Endothelial cell of umbilical vein (primary cell): ENCODE measurements at regions not wholly inside any gene's neighbourhood (a gene's known extent, or its start where the extent isn't known, plus 50 kb on each side); places are given as distances from the start of the nearest gene placed in this dataset.

Source experiments
- BruUV-seq: library from RNA; stranded (reverse); fragments of 400-500 nt; replicated peaks from 2 replicates; lab custom pipeline; 2021; lab: Mats Ljungman, UMichigan
- CTCF ChIA-PET: fragments of 300-600, 350-600 bp; sonication (Branson Sonifier 250); formaldehyde crosslinking; loops from one replicate; lab custom pipeline; 2021; ENCODE audit warnings: antibody characterized with exemption, inconsistent platforms; lab: Charles Lee
- POLR2A ChIA-PET: fragments of 300-600, 350-600 bp; sonication (Branson Sonifier 250); formaldehyde crosslinking; loops from one replicate; lab custom pipeline; 2021; ENCODE audit warnings: antibody characterized with exemption, inconsistent platforms; lab: Charles Lee
- DNase-seq: peaks from one replicate; pipeline ENCODE4 v3.0.0-alpha.2; 2011; ENCODE audit warnings: low read depth, low spot score
- FAIRE-seq: peaks from 2 replicates; lab custom pipeline; 2011; peaks lifted over from hg19 to GRCh38; lab: Jason Lieb, UNC
- H2AFZ ChIP-seq: 2 replicates; pipeline ENCODE4 v1.6.0; 2012; ENCODE audit warnings: low read depth, low read length, control low read depth, inconsistent platforms
- H3K27ac ChIP-seq: 2 replicates; pipeline ENCODE4 v1.5.1; 2011; ENCODE audit warnings: low read depth, mild to moderate bottlenecking, control low read depth, low read length, moderate library complexity; ENCODE audit not compliant: insufficient read depth
- H3K27me3 ChIP-seq, 2 experiments: 2 replicates each; pipeline versions ENCODE4 v1.6.0 to v1.6.1; 2011; ENCODE audit warnings: low read length in 2 of 2, mixed read lengths in 1 of 2; ENCODE audit not compliant: control insufficient read depth in 2 of 2, insufficient read depth in 2 of 2
- H3K36me3 ChIP-seq, 2 experiments: 2 replicates in 1 of 2; 3 replicates in 1 of 2; pipeline ENCODE4 v1.5.1; 2011; ENCODE audit warnings: low read length in 2 of 2, mild to moderate bottlenecking in 1 of 2, moderate library complexity in 1 of 2; ENCODE audit not compliant: control insufficient read depth in 2 of 2, insufficient read depth in 2 of 2; ENCODE audit errors: extremely low read depth in 1 of 2
- H3K4me1 ChIP-seq: 3 replicates; pipeline ENCODE4 v1.5.1; 2011; ENCODE audit warnings: mild to moderate bottlenecking, low read length; ENCODE audit not compliant: control insufficient read depth, insufficient read depth; ENCODE audit errors: extremely low read depth
- H3K4me2 ChIP-seq: 2 replicates; pipeline ENCODE4 v1.6.1; 2011; ENCODE audit warnings: low read length, control low read depth, mixed read lengths; ENCODE audit not compliant: insufficient read depth
- H3K4me3 ChIP-seq, 3 experiments: fragments of 200-600 bp in 1 of 3; sonication (generic), shearing (Covaris generic) in 1 of 3; replicated peaks in 1 of 3; 2 replicates each; pipeline ENCODE4 v1.5.1; 2011 to 2016; ENCODE audit warnings: control low read depth in 3 of 3, low read length in 3 of 3, mild to moderate bottlenecking in 2 of 3, inconsistent platforms in 1 of 3, low read depth in 1 of 3, moderate library complexity in 1 of 3; ENCODE audit not compliant: insufficient read depth in 1 of 3
- H3K79me2 ChIP-seq: 2 replicates; pipeline ENCODE4 v1.6.0; 2012; ENCODE audit warnings: low read length, inconsistent platforms; ENCODE audit not compliant: control insufficient read depth, insufficient read depth
- H3K9ac ChIP-seq: replicated peaks from 2 replicates; pipeline ENCODE3; 2011; ENCODE audit warnings: low read length, control low read depth; ENCODE audit not compliant: insufficient read depth; ENCODE audit errors: extremely low read depth
- H3K9me1 ChIP-seq: replicated peaks from 3 replicates; pipeline ENCODE4 v1.6.0; 2011; ENCODE audit warnings: mild to moderate bottlenecking, low read length; ENCODE audit not compliant: control insufficient read depth, insufficient read depth; ENCODE audit errors: extremely low read depth
- H3K9me3 ChIP-seq: replicated peaks from 2 replicates; pipeline ENCODE4 v1.5.1; 2012; ENCODE audit warnings: low read length, inconsistent platforms; ENCODE audit not compliant: control insufficient read depth, insufficient read depth
- H4K20me1 ChIP-seq: replicated peaks from 2 replicates; pipeline ENCODE3; 2011; ENCODE audit warnings: mild to moderate bottlenecking, low read length; ENCODE audit not compliant: control insufficient read depth, insufficient read depth; ENCODE audit errors: extremely low read depth
- EZH2 ChIP-seq: IDR thresholded peaks from 2 replicates; pipeline ENCODE4 v1.6.1; 2012; ENCODE audit warnings: borderline replicate concordance, low read depth, mild to moderate bottlenecking, moderate library complexity, low read length, inconsistent platforms; ENCODE audit not compliant: severe bottlenecking
- FOS ChIP-seq: IDR thresholded peaks from 2 replicates; pipeline ENCODE4 v1.6.1; 2011; ENCODE audit warnings: mild to moderate bottlenecking, low read length, moderate library complexity, borderline replicate concordance; ENCODE audit not compliant: insufficient read depth
- GATA2 ChIP-seq: IDR thresholded peaks from 2 replicates; pipeline ENCODE4 v1.7.0; 2011; ENCODE audit warnings: low read depth, mild to moderate bottlenecking, moderate library complexity, mixed read lengths, low read length; ENCODE audit not compliant: insufficient read length, insufficient read depth
- JUN ChIP-seq: IDR thresholded peaks from 2 replicates; pipeline ENCODE4 v1.6.1; 2011; ENCODE audit warnings: borderline replicate concordance, low read depth; ENCODE audit not compliant: insufficient read length, insufficient read depth
- MYC ChIP-seq: IDR thresholded peaks from one replicate; pipeline ENCODE4 v1.6.1; 2011; ENCODE audit warnings: mild to moderate bottlenecking, low read depth, low read length
- POLR2A ChIP-seq: IDR thresholded peaks from 2 replicates; pipeline ENCODE4 v1.6.1; 2012; ENCODE audit warnings: low read depth, mild to moderate bottlenecking, control low read depth, low read length
- POLR2AphosphoS5 ChIP-seq: IDR thresholded peaks from 2 replicates; pipeline ENCODE4 v1.6.1; 2012; ENCODE audit warnings: low read depth, mild to moderate bottlenecking, control low read depth, low read length, moderate library complexity; ENCODE audit not compliant: insufficient read depth
- dilution Hi-C: fragments of 300-500 bp; cut with MboI; formaldehyde crosslinking; loops from one replicate; pipeline ENCODE4 v1.15.0; 2019; ENCODE audit warnings: low sequenced_read_pairs; ENCODE audit not compliant: extremely low pct_ligation_motif_present
- intact Hi-C: fragments of 100-400 bp; cut with micrococcal nuclease; formaldehyde crosslinking; loops from one replicate; pipeline ENCODE4 v1.10.0; 2022
- TF ChIP-seq, protein P1 (sequence below), 2 donors: IDR thresholded peaks; 1 replicate in 1 of 2; 2 replicates in 1 of 2; pipeline ENCODE4 v1.5.1; 2011; ENCODE audit warnings: low read length in 2 of 2, mild to moderate bottlenecking in 2 of 2, moderate library complexity in 2 of 2, control low read depth in 1 of 2, inconsistent platforms in 1 of 2, low read depth in 1 of 2; ENCODE audit not compliant: insufficient read depth in 1 of 2; ENCODE audit errors: extremely low read depth in 1 of 2
- TF ChIP-seq, protein P2 (sequence below): IDR thresholded peaks from 2 replicates; pipeline ENCODE4 v1.6.1; 2011; ENCODE audit not compliant: insufficient read depth, insufficient read length

DNA sequence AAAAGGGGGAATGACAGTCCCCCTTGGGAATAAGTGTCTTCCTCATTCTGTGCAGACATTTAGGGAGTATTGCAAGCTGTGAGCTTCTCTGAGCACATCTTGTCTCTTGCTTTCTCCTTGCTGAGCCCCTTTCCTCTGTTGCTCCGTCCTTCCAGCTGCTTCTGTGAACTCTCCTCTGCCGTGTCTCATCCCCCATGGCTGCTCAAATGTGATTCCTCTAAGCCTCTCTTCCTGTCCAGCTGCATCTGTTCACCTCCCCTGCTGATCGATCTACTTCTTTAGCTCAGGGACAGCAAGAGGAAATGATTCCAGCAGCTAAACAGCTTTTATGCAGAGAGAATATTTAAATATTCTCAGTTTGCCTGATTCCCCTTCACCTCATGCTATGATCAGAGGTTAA is 328.0 kb upstream of the DNAJC19 start:
- Histone ChIP-seq H3K9me1 (no peaks in the 10 kb centered on the region), H2AFZ (no peak overlapping the region), H3K27ac (no peak overlapping the region), H3K27me3 (no peaks in the 10 kb centered on the region), H4K20me1 (no peaks in the 10 kb centered on the region), H3K4me3 (no peak overlapping the region), H3K4me2 (no peak overlapping the region), H3K79me2 (no peaks in the 10 kb centered on the region), H3K4me1 (no peaks in the 10 kb centered on the region), H3K9me3 (no peaks in the 10 kb centered on the region), H3K36me3 (no peaks in the 10 kb centered on the region), H3K9ac (no peak overlapping the region)
- no peak for DNase-seq
- dilution Hi-C loops (no loop called here), intact Hi-C loops (no loop called here)
- TF ChIP-seq FOS (no peak), JUN (no peak), EZH2 (no peak), POLR2AphosphoS5 (no peak), POLR2A (no peak), GATA2 (no peak), MYC (no peak)
- TF ChIP-seq, protein P1, sequence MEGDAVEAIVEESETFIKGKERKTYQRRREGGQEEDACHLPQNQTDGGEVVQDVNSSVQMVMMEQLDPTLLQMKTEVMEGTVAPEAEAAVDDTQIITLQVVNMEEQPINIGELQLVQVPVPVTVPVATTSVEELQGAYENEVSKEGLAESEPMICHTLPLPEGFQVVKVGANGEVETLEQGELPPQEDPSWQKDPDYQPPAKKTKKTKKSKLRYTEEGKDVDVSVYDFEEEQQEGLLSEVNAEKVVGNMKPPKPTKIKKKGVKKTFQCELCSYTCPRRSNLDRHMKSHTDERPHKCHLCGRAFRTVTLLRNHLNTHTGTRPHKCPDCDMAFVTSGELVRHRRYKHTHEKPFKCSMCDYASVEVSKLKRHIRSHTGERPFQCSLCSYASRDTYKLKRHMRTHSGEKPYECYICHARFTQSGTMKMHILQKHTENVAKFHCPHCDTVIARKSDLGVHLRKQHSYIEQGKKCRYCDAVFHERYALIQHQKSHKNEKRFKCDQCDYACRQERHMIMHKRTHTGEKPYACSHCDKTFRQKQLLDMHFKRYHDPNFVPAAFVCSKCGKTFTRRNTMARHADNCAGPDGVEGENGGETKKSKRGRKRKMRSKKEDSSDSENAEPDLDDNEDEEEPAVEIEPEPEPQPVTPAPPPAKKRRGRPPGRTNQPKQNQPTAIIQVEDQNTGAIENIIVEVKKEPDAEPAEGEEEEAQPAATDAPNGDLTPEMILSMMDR (IDR thresholded peaks at IDR 0.05; ENCODE audit: extremely low read depth in 1 of 2, insufficient read depth in 1 of 2, low read depth in 1 of 2, low read length in 2 of 2): no peak
- TF ChIP-seq, protein P2, sequence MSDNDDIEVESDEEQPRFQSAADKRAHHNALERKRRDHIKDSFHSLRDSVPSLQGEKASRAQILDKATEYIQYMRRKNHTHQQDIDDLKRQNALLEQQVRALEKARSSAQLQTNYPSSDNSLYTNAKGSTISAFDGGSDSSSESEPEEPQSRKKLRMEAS: no peak
- ChIA-PET POLR2A (interaction anchor here (0.6 kb wide), 1 partner anchor 382 kb away, joined by 4 read pairs; no protein-coding TSS in a partner anchor), CTCF (interaction anchor here (1.0 to 2.1 kb wide), 3 partner anchors 10 to 1366 kb away, joined by 3 to 16 read pairs (median 8); no protein-coding TSS in a partner anchor)
- BruUV-seq: no TSS peak
- FAIRE-seq: no peak
